SU-DHL-6 (cell line): ENCODE measurements at regions not wholly inside any gene's neighbourhood (a gene's known extent, or its start where the extent isn't known, plus 50 kb on each side); places are given as distances from the start of the nearest gene placed in this dataset.

Source experiments
- H2AFZ ChIP-seq: fragments of 200-600 bp; sonication (generic); 2 replicates; pipeline ENCODE4 v1.6.1; 2014; ENCODE audit warnings: low read depth, mild to moderate bottlenecking, moderate library complexity, mixed read lengths, antibody characterized with exemption, low read length; ENCODE audit not compliant: severe bottlenecking
- H3F3A ChIP-seq: fragments of 200-600 bp; shearing (Covaris generic); 2 replicates; pipeline ENCODE4 v1.6.0; 2016; ENCODE audit warnings: antibody characterized with exemption, mild to moderate bottlenecking; ENCODE audit not compliant: insufficient read depth
- H3K27ac ChIP-seq: fragments of 200-600 bp; sonication (generic); 2 replicates; pipeline ENCODE4 v1.5.1; 2016; ENCODE audit warnings: low read depth, mild to moderate bottlenecking, low read length, moderate library complexity, mixed read lengths
- H3K27me3 ChIP-seq: fragments of 200-600 bp; sonication (generic), shearing (Covaris generic); 2 replicates; pipeline ENCODE4 v1.6.0; 2014; ENCODE audit warnings: mild to moderate bottlenecking, low read length
- H3K36me3 ChIP-seq: fragments of 200-600 bp; sonication (generic); 2 replicates; pipeline ENCODE4 v1.6.1; 2014; ENCODE audit warnings: mild to moderate bottlenecking, low read length, mixed read lengths
- H3K4me2 ChIP-seq: fragments of 300-600, 200-600 bp; shearing (Covaris generic), sonication (generic); 2 replicates; pipeline ENCODE4 v1.6.0; 2014; ENCODE audit warnings: low read length, low read depth, mild to moderate bottlenecking; ENCODE audit not compliant: poor library complexity, severe bottlenecking
- H3K4me3 ChIP-seq: fragments of 200-600 bp; sonication (generic); 2 replicates; pipeline ENCODE4 v1.5.1; 2014; ENCODE audit warnings: antibody characterized with exemption, low read length, mild to moderate bottlenecking, mixed read lengths; ENCODE audit not compliant: insufficient read depth, poor library complexity, severe bottlenecking
- H3K79me2 ChIP-seq: fragments of 200-600 bp; sonication (generic); 2 replicates; pipeline ENCODE4 v1.6.1; 2014; ENCODE audit warnings: mild to moderate bottlenecking, low read length, moderate library complexity; ENCODE audit not compliant: insufficient read depth
- H3K9ac ChIP-seq: fragments of 200-600 bp; sonication (generic); 2 replicates; pipeline ENCODE4 v1.7.0; 2014; ENCODE audit warnings: mild to moderate bottlenecking, low read length
- H3K9me2 ChIP-seq: fragments of 200-600 bp; sonication (generic); replicated peaks from 2 replicates; pipeline ENCODE4 v1.6.1; 2014; ENCODE audit warnings: low read length; ENCODE audit not compliant: insufficient read depth
- H3K9me3 ChIP-seq: fragments of 200-600 bp; sonication (generic); 2 replicates; pipeline ENCODE4 v1.6.1; 2014; ENCODE audit warnings: low read length, mixed read lengths; ENCODE audit not compliant: insufficient read depth
- H4K20me1 ChIP-seq: fragments of 200-600 bp; sonication (generic); 2 replicates; pipeline ENCODE4 v1.6.1; 2014; ENCODE audit warnings: low read depth, mild to moderate bottlenecking, antibody characterized with exemption, low read length, moderate library complexity, mixed read lengths
- EZH2phosphoT487 ChIP-seq: fragments of 200-600 bp; sonication (generic), shearing (Covaris generic); conservative IDR thresholded peaks from 2 replicates; pipeline ENCODE4 v1.6.1; 2018; ENCODE audit warnings: mild to moderate bottlenecking, antibody characterized with exemption, low read length, moderate library complexity, mixed read lengths
- TF ChIP-seq, protein P1 (sequence below): fragments of 200-600 bp; sonication (generic); IDR thresholded peaks from one replicate; pipeline ENCODE4 v1.5.1; 2017; ENCODE audit warnings: antibody characterized with exemption, mild to moderate bottlenecking, low read length, moderate library complexity; ENCODE audit not compliant: insufficient read depth, poor library complexity, severe bottlenecking

DNA sequence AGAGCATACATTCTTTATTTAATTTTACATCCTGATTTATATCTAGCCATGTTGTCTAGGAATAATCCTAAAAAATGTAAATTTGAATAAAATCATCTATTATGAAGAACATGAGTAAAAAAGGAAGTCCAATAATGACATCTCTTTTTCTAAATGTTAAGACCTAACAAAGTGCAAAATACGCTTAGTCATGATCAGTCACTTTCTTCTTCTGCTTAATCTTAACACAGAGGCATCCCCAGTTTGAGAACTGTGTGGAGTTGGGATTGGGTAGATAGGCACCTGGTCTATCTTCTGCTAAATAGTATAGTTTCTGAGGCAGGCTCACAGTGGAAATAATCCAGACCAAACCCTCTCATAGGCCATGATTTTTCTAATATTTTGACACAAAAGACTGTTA lies 311.7 kb upstream of the LRRC7 start:
- Histone ChIP-seq H3K4me3 (no peak overlapping the region), H2AFZ (no peak overlapping the region), H3K9ac (no peak overlapping the region), H3K9me2 (no peaks in the 10 kb centered on the region), H3K27ac (no peak overlapping the region), H3K36me3 (no peaks in the 10 kb centered on the region), H3K9me3 (no peaks in the 10 kb centered on the region), H3F3A (no peaks in the 10 kb centered on the region), H3K4me2 (no peak overlapping the region), H3K79me2 (no peaks in the 10 kb centered on the region), H4K20me1 (no peaks in the 10 kb centered on the region), H3K27me3 (no peaks in the 10 kb centered on the region)
- TF ChIP-seq, protein P1, sequence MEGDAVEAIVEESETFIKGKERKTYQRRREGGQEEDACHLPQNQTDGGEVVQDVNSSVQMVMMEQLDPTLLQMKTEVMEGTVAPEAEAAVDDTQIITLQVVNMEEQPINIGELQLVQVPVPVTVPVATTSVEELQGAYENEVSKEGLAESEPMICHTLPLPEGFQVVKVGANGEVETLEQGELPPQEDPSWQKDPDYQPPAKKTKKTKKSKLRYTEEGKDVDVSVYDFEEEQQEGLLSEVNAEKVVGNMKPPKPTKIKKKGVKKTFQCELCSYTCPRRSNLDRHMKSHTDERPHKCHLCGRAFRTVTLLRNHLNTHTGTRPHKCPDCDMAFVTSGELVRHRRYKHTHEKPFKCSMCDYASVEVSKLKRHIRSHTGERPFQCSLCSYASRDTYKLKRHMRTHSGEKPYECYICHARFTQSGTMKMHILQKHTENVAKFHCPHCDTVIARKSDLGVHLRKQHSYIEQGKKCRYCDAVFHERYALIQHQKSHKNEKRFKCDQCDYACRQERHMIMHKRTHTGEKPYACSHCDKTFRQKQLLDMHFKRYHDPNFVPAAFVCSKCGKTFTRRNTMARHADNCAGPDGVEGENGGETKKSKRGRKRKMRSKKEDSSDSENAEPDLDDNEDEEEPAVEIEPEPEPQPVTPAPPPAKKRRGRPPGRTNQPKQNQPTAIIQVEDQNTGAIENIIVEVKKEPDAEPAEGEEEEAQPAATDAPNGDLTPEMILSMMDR = no peak
- TF ChIP-seq EZH2phosphoT487 = no peak

DNA sequence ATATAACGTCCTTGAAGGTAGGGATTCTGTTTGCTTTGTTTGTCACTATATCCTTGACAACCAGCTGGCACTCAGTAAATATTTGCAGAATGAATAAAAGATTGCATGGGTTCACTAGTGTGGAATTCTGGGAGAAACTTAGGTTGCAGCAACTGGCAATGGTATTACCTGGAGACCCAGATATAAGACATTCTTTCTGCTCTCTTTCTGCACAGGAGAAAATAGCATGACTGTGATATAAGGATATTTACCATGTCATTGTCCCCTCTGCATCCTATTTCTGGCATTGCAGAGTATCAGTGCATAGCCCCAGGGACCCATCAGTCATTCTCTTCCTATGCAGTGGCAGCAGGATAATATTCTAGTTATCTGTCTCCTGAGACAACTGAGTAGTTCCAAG lies 308.9 kb upstream of the LRRC7 start:
- no peak overlapping the region for H3K27ac ChIP-seq
- no peak overlapping the region for H3K4me3 ChIP-seq
- H3K27me3 ChIP-seq = no peaks in the 10 kb centered on the region
- no peaks in the 10 kb centered on the region for H3K9me3 ChIP-seq
- no peaks in the 10 kb centered on the region for H3F3A ChIP-seq
- TF ChIP-seq EZH2phosphoT487 = no peak
- TF ChIP-seq, protein P1 = no peak
- H2AFZ ChIP-seq = no peak overlapping the region
- H3K9me2 ChIP-seq = no peaks in the 10 kb centered on the region
- H3K9ac ChIP-seq = no peak overlapping the region
- H3K79me2 ChIP-seq = no peaks in the 10 kb centered on the region
- H3K4me2 ChIP-seq = no peak overlapping the region
- H3K36me3 ChIP-seq = no peaks in the 10 kb centered on the region
- H4K20me1 ChIP-seq = no peaks in the 10 kb centered on the region

DNA sequence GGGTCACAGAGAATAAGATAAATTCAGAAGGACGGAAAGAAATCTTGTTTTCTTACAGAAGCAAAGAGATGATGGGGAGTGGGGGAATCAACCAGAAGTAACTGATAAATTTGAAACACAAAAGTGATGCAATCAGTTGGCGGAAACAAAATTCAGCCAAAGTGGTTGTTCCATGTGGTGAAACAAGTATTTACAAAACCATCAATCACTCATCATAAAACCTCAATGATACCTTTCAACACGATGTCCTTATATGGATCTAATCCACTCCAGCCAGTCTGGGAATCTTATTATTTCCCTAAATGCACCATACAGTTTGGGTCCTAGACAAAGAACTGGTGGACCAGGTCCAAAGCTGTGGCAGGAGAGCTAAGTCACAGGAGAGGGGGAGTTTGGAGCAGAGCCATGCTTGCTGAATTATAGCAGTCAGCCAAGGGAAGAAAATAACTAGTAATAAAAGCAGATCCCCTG lies 303.8 kb upstream of the LRRC7 start:
- Histone ChIP-seq H3F3A (no peaks in the 10 kb centered on the region), H3K27me3 (no peaks in the 10 kb centered on the region), H3K4me2 (no peak overlapping the region), H4K20me1 (no peaks in the 10 kb centered on the region), H3K9me2 (no peaks in the 10 kb centered on the region), H2AFZ (no peak overlapping the region), H3K9ac (no peak overlapping the region), H3K9me3 (no peaks in the 10 kb centered on the region), H3K4me3 (no peak overlapping the region), H3K79me2 (no peaks in the 10 kb centered on the region), H3K27ac (no peak overlapping the region), H3K36me3 (no peaks in the 10 kb centered on the region)
- TF ChIP-seq EZH2phosphoT487 = no peak
- TF ChIP-seq, protein P1 = no peak

DNA sequence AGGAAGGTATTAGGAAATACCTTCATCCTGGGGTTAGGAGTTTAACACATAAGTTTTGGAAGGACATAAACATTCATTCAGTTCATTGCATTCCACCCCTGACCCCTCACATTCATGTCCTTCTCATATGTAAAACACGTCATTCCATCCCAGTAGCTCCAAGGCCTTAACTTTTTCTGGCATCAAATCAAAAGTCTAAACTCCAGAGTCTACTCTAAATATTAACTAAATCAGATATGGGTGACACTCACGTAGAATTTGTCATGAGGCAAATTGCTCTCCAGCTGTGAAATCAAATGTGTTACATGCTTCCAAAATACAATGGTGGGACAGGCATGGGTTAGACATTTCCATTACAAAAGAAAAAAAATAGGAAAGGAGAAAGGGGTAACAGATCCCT lies 298.2 kb upstream of the LRRC7 start:
- H2AFZ ChIP-seq = no peak overlapping the region
- no peak overlapping the region for H3K4me2 ChIP-seq
- no peak overlapping the region for H3K27ac ChIP-seq
- H3K79me2 ChIP-seq = no peaks in the 10 kb centered on the region
- no peak overlapping the region for H3K4me3 ChIP-seq
- H3K36me3 ChIP-seq = no peaks in the 10 kb centered on the region
- no peaks in the 10 kb centered on the region for H4K20me1 ChIP-seq
- no peaks in the 10 kb centered on the region for H3K9me2 ChIP-seq
- no peaks in the 10 kb centered on the region for H3F3A ChIP-seq
- H3K27me3 ChIP-seq = no peaks in the 10 kb centered on the region
- TF ChIP-seq, protein P1 = no peak
- TF ChIP-seq EZH2phosphoT487 = no peak
- no peaks in the 10 kb centered on the region for H3K9me3 ChIP-seq
- H3K9ac ChIP-seq = no peak overlapping the region
